HG03342 (cell line): ENCODE measurements at regions not wholly inside any gene's neighbourhood (a gene's known extent, or its start where the extent isn't known, plus 50 kb on each side); places are given as distances from the start of the nearest gene placed in this dataset.
"Not testable (repeated sequence)": the region's sequence is repeated elsewhere in the genome, so short reads cannot be mapped to it uniquely, and the experiment has no call there.

ENCODE experiments used
- ATAC-seq: cut with Tn5 transposase; IDR thresholded peaks from one replicate; pipeline ENCODE4 v1.9.1; 2021; ENCODE audit warnings: mild to moderate bottlenecking, moderate library complexity; ENCODE audit not compliant: unreplicated experiment

DNA sequence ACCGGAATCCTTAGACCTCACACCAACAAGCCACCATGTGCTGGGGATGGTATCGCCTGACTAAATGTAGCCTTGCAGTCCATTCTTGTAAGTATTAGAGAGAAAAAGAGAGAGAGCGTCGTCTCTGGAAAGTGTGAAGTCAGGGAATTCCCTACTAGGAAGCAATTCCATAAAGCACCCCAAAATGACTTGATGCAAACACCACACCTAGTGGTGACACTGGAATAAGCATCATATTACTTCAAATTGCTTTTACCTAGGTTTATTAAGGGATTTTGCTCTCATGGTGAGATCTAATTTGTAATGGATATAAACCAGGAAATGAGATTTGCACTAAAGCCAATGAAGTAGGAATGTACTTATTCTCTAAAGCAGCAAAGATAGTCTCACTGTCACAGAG, 111.4 kb upstream of the METTL9 start:
- not testable (repeated sequence) for ATAC-seq

DNA sequence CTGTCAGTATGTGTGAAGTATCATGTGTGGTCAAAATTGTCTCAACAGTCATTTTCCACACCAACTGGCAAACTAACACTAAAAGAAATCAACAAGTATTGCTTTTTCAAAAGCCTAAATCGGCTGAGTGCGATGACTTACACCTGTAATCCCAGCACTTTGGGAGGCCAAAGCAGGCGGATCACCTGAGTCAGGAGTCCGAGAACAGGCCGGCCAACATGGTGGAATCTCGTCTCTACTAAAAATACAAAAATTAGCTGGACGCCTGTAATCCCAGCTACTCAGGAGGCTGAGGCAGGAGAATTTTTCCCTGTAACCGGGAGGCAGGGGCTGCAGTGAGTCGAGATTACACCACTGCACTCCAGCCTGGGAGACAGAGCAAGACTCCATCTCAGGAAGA, 100.3 kb upstream of the METTL9 start:
- not testable (repeated sequence) for ATAC-seq

DNA sequence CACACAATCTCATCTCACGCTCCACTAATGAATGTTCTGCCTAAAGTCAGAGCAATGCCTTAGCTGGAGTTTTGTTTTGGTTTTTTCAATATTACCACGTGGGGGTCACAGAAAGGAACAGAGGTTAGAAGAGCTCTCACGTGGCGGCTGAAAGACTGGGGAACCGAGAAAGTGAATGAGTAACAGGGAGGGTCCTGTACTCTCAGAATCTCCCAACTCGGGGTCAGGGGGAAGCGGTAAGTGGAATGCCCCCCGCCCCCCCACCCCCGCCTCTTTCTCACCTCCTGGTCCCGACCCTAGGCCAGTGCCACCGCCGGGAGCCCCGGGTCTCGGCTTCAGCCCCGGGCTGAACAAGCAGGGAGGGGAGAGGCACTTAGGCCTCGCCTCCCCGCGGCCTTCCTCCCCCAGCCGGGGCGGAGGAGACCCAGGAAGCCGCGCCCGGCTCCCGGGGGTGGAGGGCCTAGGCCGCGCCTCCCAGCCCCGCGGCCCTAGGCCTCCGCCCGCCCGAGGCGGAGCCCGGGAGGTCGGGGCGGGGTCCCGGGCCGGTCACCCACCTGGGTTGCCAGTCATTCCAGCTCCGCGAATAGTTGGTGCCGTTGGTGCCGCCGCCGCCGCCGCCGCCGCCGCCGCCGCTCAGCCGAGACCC, 98.0 kb upstream of the METTL9 start:
- peak; percentile 37 for ATAC-seq

DNA sequence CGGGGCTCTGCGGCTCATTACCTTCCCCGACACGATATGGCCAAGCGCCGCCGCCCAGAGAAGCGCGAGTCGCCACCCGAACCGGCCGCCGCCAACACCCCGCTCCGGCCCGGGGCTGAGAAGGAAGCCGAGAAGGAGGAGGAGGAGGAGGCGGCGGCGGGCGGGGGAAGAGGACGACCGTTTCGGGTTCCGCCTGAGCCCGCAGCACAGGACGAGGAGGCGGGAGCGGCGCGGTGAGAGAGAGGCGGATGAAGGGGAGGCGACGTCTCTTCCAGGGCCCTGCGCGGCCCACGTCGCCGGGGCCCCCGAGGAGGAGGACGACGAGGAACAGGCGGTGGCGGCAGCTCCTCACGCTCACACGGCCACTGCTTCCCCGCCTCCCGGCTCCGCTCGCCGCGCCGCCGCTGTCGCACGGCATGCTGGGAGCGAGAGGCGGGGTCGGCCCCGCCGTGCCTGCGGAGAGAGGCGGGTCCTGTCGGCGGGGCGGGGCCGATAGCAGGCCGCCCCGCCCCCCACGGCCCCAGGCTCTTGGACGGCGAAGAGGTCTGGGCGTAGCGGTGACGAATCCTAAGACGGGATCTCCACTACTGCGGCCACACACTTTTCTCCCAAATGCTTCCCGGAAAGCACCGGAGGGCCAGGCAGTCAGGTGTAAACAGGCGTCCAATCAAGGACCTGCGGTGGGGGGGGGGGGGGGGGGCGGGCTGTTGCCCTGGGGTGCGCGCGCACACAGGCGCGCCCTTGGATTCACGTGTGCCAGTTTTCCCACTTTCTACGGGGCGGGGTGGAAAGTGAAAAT, 97.3 kb upstream of the METTL9 start:
- ATAC-seq, result peak; percentile 63

DNA sequence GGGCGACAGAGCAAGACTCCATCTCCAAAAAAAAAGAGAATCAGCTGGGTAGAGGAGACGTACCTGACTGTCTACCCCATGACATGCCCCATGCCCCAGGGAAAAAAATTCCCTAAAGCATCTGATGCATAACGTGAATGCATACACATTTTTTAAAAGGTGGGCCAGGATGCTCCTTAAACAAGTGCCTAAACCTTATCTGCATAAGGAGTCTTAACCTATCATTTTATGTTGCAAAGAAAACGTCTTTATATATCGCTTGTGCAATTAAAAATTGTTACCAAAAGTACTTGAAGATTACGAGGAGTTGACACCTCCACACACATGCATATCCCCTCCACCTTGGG, 95.8 kb upstream of the METTL9 start:
- not testable (repeated sequence) for ATAC-seq

DNA sequence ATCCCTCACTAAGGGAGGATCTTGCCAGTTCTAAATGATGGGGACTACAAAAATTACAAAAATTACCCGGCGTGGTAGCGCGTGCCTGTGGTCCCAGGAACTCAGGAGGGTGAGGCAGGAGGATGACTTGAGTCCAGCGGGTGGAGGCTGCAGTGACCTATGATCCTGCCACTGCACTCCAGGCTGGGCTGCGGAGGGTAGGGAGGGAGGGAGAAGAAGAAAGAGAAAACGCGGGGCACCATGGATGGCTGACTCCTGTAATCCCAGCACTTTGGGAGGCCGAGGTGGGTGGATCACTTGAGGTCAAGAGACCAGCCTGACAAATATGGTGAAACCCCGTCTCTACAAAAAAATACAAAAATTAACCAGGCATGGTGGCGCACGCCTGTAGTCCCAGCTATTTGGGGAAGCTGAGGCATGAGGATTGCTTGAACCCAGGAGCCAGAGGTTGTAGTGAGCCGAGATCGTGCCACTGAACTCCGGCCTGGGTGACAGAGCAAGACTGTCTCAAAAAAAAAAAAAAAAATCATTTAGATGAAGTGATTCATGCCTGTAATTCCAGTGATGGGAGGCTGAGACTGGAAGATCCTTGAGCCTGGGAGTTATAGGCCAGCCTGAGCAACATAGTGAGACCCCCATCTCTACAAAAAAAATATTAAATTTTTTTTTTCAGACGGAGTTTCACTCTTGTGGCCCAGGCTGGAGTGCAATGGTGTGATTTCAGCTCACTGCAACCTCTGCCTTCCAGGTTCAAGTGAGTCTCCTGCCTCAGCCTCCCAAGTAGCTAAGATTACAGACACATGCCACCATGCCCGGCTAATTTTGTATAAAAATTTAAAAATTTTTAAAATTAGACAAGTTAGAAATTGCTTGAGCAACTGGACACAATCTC, 95.2 kb upstream of the METTL9 start:
- not testable (repeated sequence) for ATAC-seq

DNA sequence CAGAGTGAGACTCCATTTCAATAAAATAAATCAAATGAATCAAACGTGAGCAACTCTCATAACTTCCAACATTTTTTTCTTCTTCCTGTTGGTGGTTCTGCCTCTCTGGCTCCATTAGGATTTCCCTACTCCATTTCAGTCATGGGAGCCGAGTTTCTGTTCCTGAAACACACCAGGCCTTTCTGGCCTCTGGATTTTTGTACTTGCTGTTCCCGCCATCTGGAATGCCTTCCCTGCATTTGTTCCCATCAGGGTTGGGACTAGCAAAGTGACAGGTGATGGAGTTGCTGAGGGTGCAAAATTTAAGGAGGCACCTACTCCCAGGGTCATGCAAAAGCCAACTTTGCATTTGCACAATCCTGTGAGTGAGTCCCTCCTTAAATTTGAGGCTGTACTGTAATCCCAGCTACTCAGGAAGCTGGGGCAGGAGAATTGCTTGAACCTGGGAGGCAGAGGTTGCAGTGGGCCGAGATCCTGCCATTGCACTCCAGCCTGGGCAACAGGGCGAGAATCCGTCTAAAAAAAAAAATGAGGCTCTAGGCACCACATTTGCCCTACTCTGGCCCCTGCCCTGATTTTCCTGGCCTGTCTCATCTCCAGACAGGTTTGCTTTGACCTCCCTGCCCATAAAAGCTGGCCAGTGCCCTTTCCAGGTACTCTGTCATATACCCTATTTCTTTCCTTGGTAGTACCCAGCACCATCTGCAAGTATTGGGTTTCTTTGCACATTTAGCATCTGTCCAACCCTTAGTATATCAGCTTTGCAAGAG, 93.4 kb upstream of the METTL9 start:
- ATAC-seq, result not testable (repeated sequence)

DNA sequence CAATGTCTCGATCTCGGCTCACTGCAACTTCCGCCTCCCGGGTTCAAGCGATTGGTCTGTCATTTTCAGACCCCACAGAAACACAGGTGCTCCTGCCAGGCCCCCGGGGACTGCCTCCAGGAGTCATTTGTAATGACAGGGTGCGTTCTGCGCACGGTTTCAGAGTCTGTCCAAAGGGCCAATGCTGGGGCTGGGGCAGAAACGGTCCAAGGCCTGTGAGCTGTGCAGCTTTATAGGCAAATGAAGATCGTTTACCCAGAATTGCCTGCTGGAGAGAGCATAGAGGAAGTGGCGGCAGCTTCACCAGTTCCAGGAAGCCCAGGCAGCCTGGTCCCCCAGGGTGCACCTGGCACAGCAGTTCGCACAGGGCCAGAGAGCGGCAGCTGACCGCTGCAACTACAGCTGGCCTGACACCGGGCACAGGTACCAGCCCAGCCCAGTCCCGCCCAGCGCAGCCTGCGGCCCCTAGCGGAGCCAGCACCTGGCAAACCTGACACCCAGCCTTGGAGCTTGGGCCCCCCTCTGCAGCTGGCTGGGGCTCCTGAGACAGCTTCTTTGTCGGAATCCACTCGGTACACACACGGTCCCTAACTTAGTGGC, 92.4 kb upstream of the METTL9 start:
- peak; percentile 52 for ATAC-seq

DNA sequence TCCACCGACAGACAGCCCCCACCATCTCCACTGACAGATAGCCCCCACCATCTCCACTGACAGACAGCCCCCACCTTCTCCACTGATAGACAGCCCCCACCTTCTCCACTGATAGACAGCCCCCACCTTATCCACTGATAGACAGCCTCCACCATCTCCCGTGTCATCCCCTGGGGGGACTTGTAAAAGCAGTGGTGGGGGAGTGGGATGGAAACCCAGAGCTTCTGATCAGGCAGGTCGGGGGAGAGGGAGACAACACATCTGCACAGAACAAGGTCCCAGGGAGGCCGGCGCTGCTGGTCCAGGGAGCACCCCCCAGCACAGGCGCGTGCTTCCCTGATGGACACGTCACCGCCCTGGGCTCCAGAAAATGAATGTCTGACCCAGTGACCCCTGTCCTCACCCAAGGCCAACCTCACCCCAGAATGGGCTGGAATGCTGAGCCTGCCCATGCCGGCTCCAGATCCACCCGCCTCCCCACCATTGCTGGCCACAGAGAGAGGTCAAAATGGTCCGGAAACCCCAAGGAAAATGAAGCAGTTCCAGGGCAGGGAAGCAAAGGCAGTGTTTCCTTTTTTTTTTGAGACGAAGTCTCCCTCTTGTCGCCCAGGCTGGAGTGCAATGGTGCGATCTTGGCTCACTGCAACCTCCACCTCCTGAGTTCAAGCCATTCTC, 91.6 kb upstream of the METTL9 start:
- ATAC-seq, result not testable (repeated sequence)

DNA sequence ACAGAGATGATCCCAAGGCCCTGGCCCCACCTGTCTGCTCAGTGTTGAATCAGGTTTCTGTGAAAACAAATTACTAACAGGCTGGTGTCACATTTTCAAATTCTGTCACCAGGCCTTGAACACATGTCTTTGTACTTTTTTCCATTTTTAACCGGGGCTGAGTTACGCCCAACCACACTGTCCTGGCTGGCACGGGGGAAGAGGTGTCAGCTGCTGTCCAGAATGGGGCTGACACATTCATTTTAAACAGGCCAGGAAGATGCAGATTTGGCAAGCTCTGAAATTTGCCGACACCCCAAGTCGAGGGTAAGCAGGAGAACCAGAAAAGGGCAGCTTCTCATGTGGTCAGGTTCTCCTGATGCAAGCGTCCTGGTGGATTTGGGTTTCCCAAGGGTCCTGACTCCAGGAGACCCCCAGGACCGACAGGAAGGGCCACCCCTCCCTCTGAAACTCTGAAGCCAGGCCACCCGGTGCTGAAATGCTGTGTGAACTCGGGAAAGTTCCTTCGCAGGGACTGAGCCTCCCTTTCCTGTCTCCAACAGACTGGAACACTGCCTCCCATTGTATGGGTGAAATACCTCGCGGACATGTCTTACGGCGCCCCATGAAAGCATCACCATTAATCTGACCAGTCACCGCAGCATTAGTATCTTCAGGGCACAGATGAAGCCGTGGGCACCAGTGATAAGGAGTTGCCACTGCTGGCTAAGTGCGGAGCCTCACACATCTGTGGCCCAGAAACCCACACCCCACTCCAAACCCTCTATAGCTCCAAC, 90.5 kb upstream of the METTL9 start:
- ATAC-seq, result not testable (repeated sequence)

DNA sequence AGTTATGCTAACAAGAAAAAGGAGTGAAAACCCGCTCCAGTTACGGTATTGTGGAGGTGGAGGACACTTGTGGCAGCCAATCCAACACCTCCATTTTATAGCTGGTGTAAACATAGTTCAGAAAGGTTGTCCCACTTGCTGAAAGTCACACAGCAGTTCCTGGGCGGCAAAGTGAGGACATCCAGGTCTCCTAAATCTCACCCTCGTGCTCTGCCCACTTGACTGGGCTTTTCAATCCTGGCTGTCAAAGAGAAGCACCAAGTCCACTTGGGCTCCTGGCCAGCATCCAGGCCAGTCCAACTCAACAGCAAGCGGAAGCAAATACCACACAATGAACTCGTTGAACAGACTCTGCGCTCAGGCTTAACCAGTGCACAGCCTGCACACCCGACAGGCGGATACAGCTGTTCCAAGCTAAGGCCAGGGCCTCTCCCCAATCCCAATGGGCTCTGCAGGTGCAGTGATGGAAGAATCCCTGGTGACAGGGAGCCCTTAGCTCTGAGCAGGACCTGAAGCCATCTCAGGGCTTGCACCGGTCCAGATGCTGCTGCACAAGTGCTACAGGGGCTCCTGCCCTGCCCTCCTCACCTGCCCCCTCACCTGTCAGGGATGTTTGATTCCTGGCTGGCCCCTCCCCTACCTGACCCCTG, 89.8 kb upstream of the METTL9 start:
- not testable (repeated sequence) for ATAC-seq

DNA sequence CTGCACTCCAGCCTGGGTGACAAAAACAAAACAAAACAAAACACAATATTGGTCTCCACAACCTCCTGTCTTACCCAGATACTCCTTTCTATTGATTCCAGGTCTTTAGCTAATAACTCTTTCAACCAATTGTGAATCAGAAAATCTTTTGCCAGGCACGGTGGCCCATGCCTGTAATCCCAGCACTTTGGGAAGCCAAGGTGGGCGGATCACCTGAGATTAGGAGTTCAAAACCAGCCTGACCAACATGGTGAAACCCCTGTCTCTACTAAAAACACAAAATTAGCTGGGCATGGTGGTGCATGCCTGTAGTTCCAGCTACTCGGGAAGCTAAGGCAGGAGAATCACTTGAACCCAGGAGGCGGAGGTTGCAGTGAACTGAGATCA, 88.5 kb upstream of the METTL9 start:
- not testable (repeated sequence) for ATAC-seq

DNA sequence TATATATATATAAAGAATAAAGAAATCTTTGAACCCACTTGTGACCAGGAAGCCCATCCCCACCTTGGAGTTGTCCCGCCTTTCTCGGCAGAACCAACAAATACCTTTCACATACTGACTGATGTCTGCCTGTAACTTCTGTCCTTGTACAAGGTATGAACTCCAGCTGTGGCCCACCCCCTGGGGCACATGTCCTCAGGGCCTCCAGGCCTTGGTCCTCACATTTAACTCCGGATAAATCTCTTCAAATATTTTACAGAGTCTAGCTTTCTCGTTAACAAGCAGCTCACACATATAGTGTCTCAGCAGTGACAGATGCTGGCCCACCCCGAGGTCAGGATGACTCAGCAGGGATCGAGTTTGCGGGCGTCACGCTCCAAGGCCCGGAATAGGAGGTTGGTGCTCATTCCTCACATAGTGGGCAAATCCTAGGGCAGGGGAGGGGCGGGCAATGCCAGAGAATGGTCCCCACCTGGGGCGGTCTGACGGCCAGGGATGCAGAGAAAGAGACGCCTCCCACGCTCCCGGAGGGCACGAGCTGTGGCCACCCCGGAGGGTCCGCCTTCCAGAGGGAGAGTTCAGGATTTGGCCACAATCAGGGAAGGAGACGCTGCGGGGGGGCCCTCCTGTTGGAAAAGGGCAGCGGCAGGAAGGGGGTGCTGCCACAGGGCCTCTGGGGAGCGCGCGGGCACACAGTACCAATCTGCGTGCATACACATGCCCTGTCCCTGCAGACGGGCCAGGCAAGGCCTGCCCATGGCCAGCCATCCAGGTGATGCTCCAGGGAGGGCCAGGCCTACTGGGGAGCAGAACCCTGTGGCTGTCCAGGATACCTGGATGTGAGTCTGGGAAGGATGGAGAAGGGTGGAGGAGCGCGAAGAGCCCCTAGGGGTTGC, 87.8 kb upstream of the METTL9 start:
- ATAC-seq, result not testable (repeated sequence)

DNA sequence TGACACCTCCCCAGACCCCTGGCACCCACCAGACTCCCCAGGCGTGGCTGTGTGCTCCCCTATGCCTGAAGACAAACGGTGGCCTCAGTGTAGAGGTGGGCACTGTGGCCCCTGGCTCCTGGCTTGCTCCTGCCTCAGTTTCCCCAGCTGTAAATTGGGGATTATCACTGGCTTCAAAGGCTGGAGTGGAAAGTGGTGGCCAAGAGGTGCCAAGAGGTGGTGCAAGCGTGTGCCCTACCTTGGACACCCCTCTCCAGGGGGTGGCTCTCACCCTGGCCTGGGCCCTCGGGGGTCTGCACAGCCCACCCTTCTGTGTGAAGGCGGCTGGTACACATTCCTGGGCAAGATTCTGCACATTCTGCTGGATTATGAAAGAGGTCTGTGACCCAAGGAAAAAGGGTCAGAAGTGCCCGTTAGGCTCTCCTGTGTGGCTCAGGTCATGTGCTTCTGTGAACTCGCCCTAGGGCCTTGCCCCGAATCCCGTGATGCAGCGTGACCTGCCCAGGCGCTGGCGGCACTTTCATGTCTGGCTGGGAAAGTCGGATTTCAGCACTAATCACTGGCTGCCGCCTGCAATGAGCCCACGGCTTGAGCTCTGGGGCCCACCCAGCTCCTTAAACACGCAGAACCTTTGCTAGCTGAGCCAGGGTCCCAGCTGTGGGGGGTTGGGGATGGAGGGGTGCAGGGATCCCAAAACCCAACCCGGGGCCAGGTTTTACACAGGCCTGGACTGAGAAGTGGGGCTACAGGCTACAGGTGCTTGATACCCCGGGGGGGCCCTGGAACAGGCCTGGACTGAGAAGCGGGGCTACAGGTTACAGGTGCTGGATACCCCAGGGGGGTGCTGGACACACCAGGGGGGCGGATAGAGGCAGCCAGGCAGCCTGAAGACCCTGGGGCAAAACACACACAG, 86.8 kb upstream of the METTL9 start:
- not testable (repeated sequence) for ATAC-seq

DNA sequence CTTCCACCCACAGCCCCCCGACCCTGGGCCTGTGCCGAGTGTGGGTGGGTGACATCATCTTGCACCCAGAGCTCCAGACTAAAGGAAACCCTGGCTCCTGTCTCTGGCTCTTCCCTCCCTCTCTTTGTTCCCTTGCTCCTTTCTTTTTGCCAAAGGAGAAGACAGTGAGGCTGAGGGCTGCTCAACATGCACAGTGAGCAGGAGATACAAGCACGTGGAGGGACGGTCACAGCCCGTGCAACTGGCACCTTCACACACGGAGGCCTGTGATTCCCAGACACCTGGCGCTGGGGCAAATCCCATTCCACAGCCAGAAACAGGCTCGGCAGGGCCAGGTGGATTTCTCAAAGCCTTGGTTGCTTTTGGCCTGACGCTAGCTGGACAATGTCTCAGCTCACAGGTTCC, 86.0 kb upstream of the METTL9 start:
- ATAC-seq, result not testable (repeated sequence)

DNA sequence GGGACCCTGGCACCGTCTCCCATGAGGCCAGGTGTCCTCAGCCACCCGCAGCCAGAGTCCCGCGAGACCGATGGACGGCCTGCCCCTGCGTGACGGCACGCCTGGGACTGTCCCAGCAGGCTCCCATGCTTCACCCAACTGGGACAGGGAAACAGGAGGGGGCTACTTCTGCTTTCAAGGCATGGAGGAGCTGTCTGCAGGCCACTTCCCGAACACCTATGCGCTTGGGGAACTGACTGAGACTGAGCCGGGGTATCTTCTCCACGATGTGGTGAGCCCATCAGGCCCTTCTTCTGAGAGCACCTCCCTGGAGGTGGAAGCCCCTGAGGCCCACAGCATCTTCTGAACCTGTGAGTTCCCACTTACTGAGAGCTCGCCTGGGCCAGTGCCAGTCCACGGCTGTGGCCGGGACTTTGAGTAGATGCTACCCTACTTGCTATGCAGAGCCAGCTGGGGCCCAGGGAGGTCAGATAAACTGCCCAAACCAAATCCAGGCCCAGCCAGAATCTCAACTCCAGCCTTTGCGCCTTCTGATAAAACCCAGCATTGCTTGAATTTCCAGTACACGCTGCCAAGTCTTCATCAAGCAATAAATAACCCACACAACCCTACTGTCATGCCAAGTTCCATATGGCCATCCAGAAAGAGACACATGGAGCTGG, 85.4 kb upstream of the METTL9 start:
- not testable (repeated sequence) for ATAC-seq
